ENCODE measurements at regions not wholly inside any gene's neighbourhood (a gene's known extent, or its start where the extent isn't known, plus 50 kb on each side); places are given as distances from the start of the nearest gene placed in this dataset.

- ChIA-PET CTCF (no interaction called here), POLR2A (ENCODE audit: low non-redundant PET) (no interaction called here)
- Histone ChIP-seq H3K27me3 (replicated peaks; ENCODE audit: insufficient read depth, low read depth, low read length, poor library complexity) (no peaks in the 10 kb centered on the region), H3K36me3 (ENCODE audit: insufficient read depth, low read length, poor library complexity, severe bottlenecking) (no peaks in the 10 kb centered on the region), H3K27ac (ENCODE audit: low read depth, low read length, poor library complexity, severe bottlenecking) (no peak overlapping the region), H3K4me3 (ENCODE audit: low read depth, low read length, poor library complexity, severe bottlenecking) (no peak overlapping the region), H3K9me3 (ENCODE audit: low read depth, low read length, poor library complexity, severe bottlenecking) (no peaks in the 10 kb centered on the region), H3K4me1 (ENCODE audit: insufficient read depth, low read length, poor library complexity, severe bottlenecking) (no peaks in the 10 kb centered on the region)
- DNase-seq (ENCODE audit: low spot score) = peak; percentile 4
- TF ChIP-seq, protein P1, sequence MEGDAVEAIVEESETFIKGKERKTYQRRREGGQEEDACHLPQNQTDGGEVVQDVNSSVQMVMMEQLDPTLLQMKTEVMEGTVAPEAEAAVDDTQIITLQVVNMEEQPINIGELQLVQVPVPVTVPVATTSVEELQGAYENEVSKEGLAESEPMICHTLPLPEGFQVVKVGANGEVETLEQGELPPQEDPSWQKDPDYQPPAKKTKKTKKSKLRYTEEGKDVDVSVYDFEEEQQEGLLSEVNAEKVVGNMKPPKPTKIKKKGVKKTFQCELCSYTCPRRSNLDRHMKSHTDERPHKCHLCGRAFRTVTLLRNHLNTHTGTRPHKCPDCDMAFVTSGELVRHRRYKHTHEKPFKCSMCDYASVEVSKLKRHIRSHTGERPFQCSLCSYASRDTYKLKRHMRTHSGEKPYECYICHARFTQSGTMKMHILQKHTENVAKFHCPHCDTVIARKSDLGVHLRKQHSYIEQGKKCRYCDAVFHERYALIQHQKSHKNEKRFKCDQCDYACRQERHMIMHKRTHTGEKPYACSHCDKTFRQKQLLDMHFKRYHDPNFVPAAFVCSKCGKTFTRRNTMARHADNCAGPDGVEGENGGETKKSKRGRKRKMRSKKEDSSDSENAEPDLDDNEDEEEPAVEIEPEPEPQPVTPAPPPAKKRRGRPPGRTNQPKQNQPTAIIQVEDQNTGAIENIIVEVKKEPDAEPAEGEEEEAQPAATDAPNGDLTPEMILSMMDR (conservative IDR thresholded peaks at IDR 0.05; ENCODE audit: low read depth, low read length) = no peak
- TF ChIP-seq EZH2 (IDR thresholded peaks at IDR 0.05; ENCODE audit: borderline replicate concordance, low read depth, low read length, poor library complexity, severe bottlenecking) = no peak
- BruUV-seq (replicated peaks) = no TSS peak
- intact Hi-C loops (cut with micrococcal nuclease; ENCODE audit: unreplicated experiment) = no loop called here
Observed at GRCh38 chr4:134126000-134126560, 75.5 kb downstream of the PABPC4L start.

GRCh38 chr4:134122903-134123302 lies 78.7 kb downstream of the PABPC4L start:
- H3K4me1 ChIP-seq (ENCODE audit: insufficient read depth, low read length, poor library complexity, severe bottlenecking) = no peaks in the 10 kb centered on the region
- BruUV-seq (replicated peaks) = no TSS peak
- no peaks in the 10 kb centered on the region for H3K27me3 ChIP-seq (replicated peaks; ENCODE audit: insufficient read depth, low read depth, low read length, poor library complexity)
- H3K27ac ChIP-seq (ENCODE audit: low read depth, low read length, poor library complexity, severe bottlenecking) = no peak overlapping the region
- no peaks in the 10 kb centered on the region for H3K36me3 ChIP-seq (ENCODE audit: insufficient read depth, low read length, poor library complexity, severe bottlenecking)
- DNase-seq (ENCODE audit: low spot score) = no peak
- no peak overlapping the region for H3K4me3 ChIP-seq (ENCODE audit: low read depth, low read length, poor library complexity, severe bottlenecking)
- no peak for TF ChIP-seq EZH2 (IDR thresholded peaks at IDR 0.05; ENCODE audit: borderline replicate concordance, low read depth, low read length, poor library complexity, severe bottlenecking)
- TF ChIP-seq, protein P1 (conservative IDR thresholded peaks at IDR 0.05; ENCODE audit: low read depth, low read length) = no peak
- CTCF ChIA-PET = no interaction called here
- POLR2A ChIA-PET (ENCODE audit: low non-redundant PET) = no interaction called here
- no peaks in the 10 kb centered on the region for H3K9me3 ChIP-seq (ENCODE audit: low read depth, low read length, poor library complexity, severe bottlenecking)
- intact Hi-C loops (cut with micrococcal nuclease; ENCODE audit: unreplicated experiment) = no loop called here

- CTCF ChIA-PET = no interaction called here
- no peak for DNase-seq (ENCODE audit: low spot score)
- Histone ChIP-seq H3K4me3 (ENCODE audit: low read depth, low read length, poor library complexity, severe bottlenecking) (no peak overlapping the region), H3K4me1 (ENCODE audit: insufficient read depth, low read length, poor library complexity, severe bottlenecking) (no peaks in the 10 kb centered on the region), H3K36me3 (ENCODE audit: insufficient read depth, low read length, poor library complexity, severe bottlenecking) (no peaks in the 10 kb centered on the region), H3K27me3 (replicated peaks; ENCODE audit: insufficient read depth, low read depth, low read length, poor library complexity) (no peaks in the 10 kb centered on the region), H3K9me3 (ENCODE audit: low read depth, low read length, poor library complexity, severe bottlenecking) (no peaks in the 10 kb centered on the region), H3K27ac (ENCODE audit: low read depth, low read length, poor library complexity, severe bottlenecking) (no peak overlapping the region)
- TF ChIP-seq, protein P1 (conservative IDR thresholded peaks at IDR 0.05; ENCODE audit: low read depth, low read length) = no peak
- no peak for TF ChIP-seq EZH2 (IDR thresholded peaks at IDR 0.05; ENCODE audit: borderline replicate concordance, low read depth, low read length, poor library complexity, severe bottlenecking)
- POLR2A ChIA-PET (ENCODE audit: low non-redundant PET) = no interaction called here
- BruUV-seq (replicated peaks) = no TSS peak
- intact Hi-C loops (cut with micrococcal nuclease; ENCODE audit: unreplicated experiment) = no loop called here
Observed at GRCh38 chr4:134117392-134118183, 84.0 kb downstream of the PABPC4L start.
